Breast epithelium (tissue), 3 donors: ENCODE measurements at regions not wholly inside any gene's neighbourhood (a gene's known extent, or its start where the extent isn't known, plus 50 kb on each side); places are given as distances from the start of the nearest gene placed in this dataset.

Experiments
- POLR2A ChIP-seq: fragments of 450-650 bp; IDR thresholded peaks from one replicate; pipeline ENCODE4 v1.6.1; 2016; ENCODE audit warnings: antibody characterized with exemption, mild to moderate bottlenecking, moderate library complexity
- TF ChIP-seq, protein P1 (sequence below), 3 donors: fragments of 450-650 bp; IDR thresholded peaks; one replicate each; pipeline ENCODE4 v1.5.1; 2016 to 2017; ENCODE audit warnings: antibody characterized with exemption in 3 of 3, mild to moderate bottlenecking in 3 of 3, moderate library complexity in 3 of 3

DNA sequence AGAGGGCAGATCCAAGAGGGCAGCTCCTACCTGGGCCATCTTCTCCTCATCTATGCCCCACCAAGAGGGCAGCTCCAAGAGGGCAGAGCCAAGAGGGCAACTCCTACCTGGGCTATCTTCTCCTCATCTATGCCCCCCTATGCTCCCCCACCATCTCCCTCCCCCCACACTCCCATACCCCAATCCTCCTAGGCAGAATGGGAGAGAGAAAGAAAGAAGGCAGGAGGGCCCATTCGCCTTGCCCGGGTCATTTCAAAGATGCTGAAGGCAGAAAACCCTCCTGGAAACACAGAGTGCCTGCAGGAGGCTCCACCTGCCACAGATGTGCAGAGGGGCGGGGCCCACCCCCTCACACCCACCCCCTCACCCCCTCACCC, 78.5 kb downstream of the BUD13 start:
- TF ChIP-seq POLR2A: no peak
- TF ChIP-seq, protein P1, sequence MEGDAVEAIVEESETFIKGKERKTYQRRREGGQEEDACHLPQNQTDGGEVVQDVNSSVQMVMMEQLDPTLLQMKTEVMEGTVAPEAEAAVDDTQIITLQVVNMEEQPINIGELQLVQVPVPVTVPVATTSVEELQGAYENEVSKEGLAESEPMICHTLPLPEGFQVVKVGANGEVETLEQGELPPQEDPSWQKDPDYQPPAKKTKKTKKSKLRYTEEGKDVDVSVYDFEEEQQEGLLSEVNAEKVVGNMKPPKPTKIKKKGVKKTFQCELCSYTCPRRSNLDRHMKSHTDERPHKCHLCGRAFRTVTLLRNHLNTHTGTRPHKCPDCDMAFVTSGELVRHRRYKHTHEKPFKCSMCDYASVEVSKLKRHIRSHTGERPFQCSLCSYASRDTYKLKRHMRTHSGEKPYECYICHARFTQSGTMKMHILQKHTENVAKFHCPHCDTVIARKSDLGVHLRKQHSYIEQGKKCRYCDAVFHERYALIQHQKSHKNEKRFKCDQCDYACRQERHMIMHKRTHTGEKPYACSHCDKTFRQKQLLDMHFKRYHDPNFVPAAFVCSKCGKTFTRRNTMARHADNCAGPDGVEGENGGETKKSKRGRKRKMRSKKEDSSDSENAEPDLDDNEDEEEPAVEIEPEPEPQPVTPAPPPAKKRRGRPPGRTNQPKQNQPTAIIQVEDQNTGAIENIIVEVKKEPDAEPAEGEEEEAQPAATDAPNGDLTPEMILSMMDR (IDR thresholded peaks at IDR 0.05): no peak
